Rectal smooth muscle tissue (tissue), 1 donor: ENCODE measurements at regions not wholly inside any gene's neighbourhood (a gene's known extent, or its start where the extent isn't known, plus 50 kb on each side); places are given as distances from the start of the nearest gene placed in this dataset.

Source experiments
- H3K27ac ChIP-seq: one replicate; pipeline ENCODE4 v1.7.0; 2013; ENCODE audit warnings: low read depth, low read length, inconsistent platforms
- H3K27me3 ChIP-seq: one replicate; pipeline ENCODE4 v1.7.0; 2013; ENCODE audit warnings: low read length; ENCODE audit not compliant: control insufficient read depth, insufficient read depth
- H3K36me3 ChIP-seq: one replicate; pipeline ENCODE4 v1.7.0; 2013; ENCODE audit warnings: low read length; ENCODE audit not compliant: control insufficient read depth, insufficient read depth
- H3K4me1 ChIP-seq: one replicate; pipeline ENCODE4 v1.7.0; 2013; ENCODE audit warnings: low read length; ENCODE audit not compliant: control insufficient read depth, insufficient read depth
- H3K4me3 ChIP-seq: one replicate; pipeline ENCODE4 v1.7.0; 2013; ENCODE audit warnings: low read length
- H3K9ac ChIP-seq: one replicate; pipeline ENCODE4 v1.7.0; 2013; ENCODE audit warnings: low read length

- Histone ChIP-seq H3K4me3 (no peak overlapping the region), H3K27ac (no peak overlapping the region), H3K9ac (no peak overlapping the region), H3K4me1 (no peaks in the 10 kb centered on the region), H3K36me3 (no peaks in the 10 kb centered on the region), H3K27me3 (no peaks in the 10 kb centered on the region)
Measured at GRCh38 chr13:31943591-31943990, 88.0 kb upstream of the FRY start.

DNA sequence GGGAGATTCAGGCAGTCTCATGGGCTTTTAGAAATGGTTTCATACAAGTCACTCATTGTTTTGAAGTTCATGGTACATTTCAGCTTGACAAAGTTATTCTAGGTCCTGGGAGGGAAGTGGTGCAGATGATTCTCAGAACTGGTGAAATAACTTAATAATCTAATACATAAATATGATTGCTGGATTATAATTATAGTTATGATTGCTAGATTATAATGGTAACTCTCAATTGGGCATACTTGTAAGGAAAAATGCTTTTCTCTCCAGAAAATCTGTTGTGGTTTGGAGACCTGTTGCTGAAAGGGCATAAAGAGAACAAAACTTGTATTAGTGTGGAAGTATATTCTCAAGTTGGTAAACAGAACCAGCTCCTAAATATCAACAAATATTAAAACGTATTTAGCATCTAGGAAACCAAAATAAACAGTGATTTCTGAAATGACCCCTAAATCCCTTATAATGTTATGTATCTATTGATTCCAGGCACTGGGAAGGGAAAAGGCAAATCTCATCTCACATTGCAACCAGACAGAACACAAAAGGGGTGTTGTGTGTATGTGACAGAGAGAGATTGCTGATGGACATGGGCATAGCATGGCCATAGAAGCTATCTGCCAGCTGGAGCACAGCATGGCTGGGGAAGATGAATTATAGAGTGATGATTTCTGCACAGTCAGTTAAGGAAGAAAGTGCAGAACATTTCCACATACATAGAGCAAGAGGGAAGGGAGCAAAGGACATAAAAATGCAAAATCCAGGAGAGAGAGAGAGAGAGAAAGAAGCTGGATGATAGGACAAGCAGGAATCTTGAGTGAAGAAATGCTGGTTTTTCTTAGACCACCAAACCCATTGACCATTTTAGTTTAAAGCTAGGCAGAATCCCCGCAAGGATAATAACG is 87.1 kb upstream of the FRY start:
- Histone ChIP-seq H3K4me1 (no peaks in the 10 kb centered on the region), H3K27ac (no peak overlapping the region), H3K27me3 (no peaks in the 10 kb centered on the region), H3K36me3 (no peaks in the 10 kb centered on the region), H3K4me3 (no peak overlapping the region), H3K9ac (no peak overlapping the region)

- no peaks in the 10 kb centered on the region for H3K36me3 ChIP-seq
- no peak overlapping the region for H3K9ac ChIP-seq
- no peaks in the 10 kb centered on the region for H3K27me3 ChIP-seq
- no peaks in the 10 kb centered on the region for H3K4me1 ChIP-seq
- no peak overlapping the region for H3K27ac ChIP-seq
- H3K4me3 ChIP-seq = no peak overlapping the region
Measured at GRCh38 chr13:31945202-31945961, 86.2 kb upstream of the FRY start.

GRCh38 chr13:31946091-31946770 is 85.3 kb upstream of the FRY start:
- H3K27me3 ChIP-seq = no peaks in the 10 kb centered on the region
- H3K36me3 ChIP-seq = no peaks in the 10 kb centered on the region
- no peak overlapping the region for H3K27ac ChIP-seq
- no peak overlapping the region for H3K4me3 ChIP-seq
- H3K9ac ChIP-seq = no peak overlapping the region
- H3K4me1 ChIP-seq = no peaks in the 10 kb centered on the region

- no peak overlapping the region for H3K9ac ChIP-seq
- no peaks in the 10 kb centered on the region for H3K27me3 ChIP-seq
- H3K27ac ChIP-seq = no peak overlapping the region
- H3K36me3 ChIP-seq = no peaks in the 10 kb centered on the region
- H3K4me3 ChIP-seq = no peak overlapping the region
- H3K4me1 ChIP-seq = no peaks in the 10 kb centered on the region
Measured at GRCh38 chr13:31947105-31947504, 84.5 kb upstream of the FRY start.

DNA sequence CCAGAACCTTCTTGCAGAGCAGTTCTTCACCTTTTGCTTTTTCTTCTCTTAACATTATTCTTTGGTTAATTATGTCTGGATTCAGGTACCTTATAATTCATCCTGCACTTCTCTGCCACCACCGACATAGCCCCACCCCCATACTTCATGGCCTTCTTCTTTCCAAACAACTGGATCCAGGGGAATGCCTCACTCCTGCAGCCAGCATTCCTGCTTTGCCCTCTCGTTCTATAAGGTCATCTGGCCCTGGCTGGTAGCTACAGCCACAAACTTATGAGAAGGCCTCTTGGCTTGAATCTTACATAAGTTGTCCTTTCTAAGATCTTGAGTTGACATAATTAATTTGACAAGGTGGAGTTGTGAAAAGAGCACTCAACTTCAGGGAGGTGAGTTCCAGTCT is 84.1 kb upstream of the FRY start:
- H3K9ac ChIP-seq = no peak overlapping the region
- H3K36me3 ChIP-seq = no peaks in the 10 kb centered on the region
- no peaks in the 10 kb centered on the region for H3K4me1 ChIP-seq
- H3K27me3 ChIP-seq = no peaks in the 10 kb centered on the region
- H3K4me3 ChIP-seq = no peak overlapping the region
- H3K27ac ChIP-seq = no peak overlapping the region

GRCh38 chr13:31949486-31949885 is 82.1 kb upstream of the FRY start:
- H3K27ac ChIP-seq = no peak overlapping the region
- H3K36me3 ChIP-seq = no peaks in the 10 kb centered on the region
- H3K4me1 ChIP-seq = no peaks in the 10 kb centered on the region

GRCh38 chr13:31950111-31950815 is 81.3 kb upstream of the FRY start:
- Histone ChIP-seq H3K4me3 (no peak overlapping the region), H3K4me1 (no peaks in the 10 kb centered on the region), H3K9ac (no peak overlapping the region), H3K27ac (no peak overlapping the region), H3K27me3 (no peaks in the 10 kb centered on the region), H3K36me3 (no peaks in the 10 kb centered on the region)

More at GRCh38 chr13:31949486-31949885, 82.1 kb upstream of the FRY start:
- Histone ChIP-seq H3K4me3 (no peak overlapping the region), H3K27me3 (no peaks in the 10 kb centered on the region), H3K9ac (no peak overlapping the region)

DNA sequence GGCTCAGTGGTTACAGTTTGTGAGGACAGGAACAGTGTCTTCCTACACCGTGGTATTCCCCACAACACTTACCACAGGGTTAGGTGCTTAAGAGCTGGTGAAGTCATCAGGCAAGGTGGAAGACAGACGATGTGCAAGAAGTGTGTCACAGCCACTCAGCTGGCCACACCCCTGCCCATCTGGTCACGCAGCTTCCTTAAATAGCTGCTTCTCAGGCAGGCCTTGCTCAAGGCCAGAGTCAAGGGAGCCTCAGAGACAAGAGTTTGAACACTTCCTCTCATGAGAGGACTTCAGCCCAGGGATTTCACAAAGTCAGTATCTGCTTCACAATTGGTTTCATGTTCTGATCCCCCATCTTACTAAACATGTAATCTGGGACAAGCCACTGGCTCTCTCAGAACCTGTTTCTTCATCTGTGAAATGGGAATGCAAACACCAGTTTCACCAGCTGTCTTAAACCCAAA is 80.3 kb upstream of the FRY start:
- Histone ChIP-seq H3K4me3 (no peak overlapping the region), H3K36me3 (no peaks in the 10 kb centered on the region), H3K27ac (no peak overlapping the region), H3K9ac (no peak overlapping the region), H3K4me1 (no peaks in the 10 kb centered on the region), H3K27me3 (no peaks in the 10 kb centered on the region)

GRCh38 chr13:31952641-31953380 is 78.8 kb upstream of the FRY start:
- Histone ChIP-seq H3K9ac (no peak overlapping the region), H3K27me3 (no peaks in the 10 kb centered on the region), H3K27ac (no peak overlapping the region), H3K4me3 (no peak overlapping the region), H3K36me3 (no peaks in the 10 kb centered on the region), H3K4me1 (no peaks in the 10 kb centered on the region)

- no peaks in the 10 kb centered on the region for H3K4me1 ChIP-seq
- no peaks in the 10 kb centered on the region for H3K36me3 ChIP-seq
- no peak overlapping the region for H3K27ac ChIP-seq
- H3K27me3 ChIP-seq = no peaks in the 10 kb centered on the region
- no peak overlapping the region for H3K4me3 ChIP-seq
- no peak overlapping the region for H3K9ac ChIP-seq
Measured at GRCh38 chr13:31955101-31955500, 76.5 kb upstream of the FRY start.
